ENCODE measurements at regions not wholly inside any gene's neighbourhood (a gene's known extent, or its start where the extent isn't known, plus 50 kb on each side); places are given as distances from the start of the nearest gene placed in this dataset.

DNA sequence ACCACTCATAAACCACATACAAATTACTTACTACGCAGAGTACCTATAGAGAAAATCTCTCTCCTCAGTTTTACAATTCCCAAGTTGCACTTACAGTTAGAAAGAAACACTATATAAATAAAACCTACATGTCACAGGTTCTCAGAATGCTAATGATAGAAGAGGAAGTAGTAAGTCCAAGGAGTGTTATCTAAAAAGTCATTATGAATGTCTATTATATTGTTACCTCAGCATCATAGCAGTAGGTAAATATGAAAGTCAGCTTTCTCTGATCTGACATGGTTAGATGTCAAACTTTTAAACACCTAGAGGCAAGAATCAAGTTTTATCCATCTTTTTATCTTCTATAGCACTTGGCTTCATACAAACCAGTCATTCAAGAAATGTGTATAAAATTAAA, 163.2 kb upstream of the FAM241A start:
- no peaks in the 10 kb centered on the region for H3K9me3 ChIP-seq (ENCODE audit: low read length)

DNA sequence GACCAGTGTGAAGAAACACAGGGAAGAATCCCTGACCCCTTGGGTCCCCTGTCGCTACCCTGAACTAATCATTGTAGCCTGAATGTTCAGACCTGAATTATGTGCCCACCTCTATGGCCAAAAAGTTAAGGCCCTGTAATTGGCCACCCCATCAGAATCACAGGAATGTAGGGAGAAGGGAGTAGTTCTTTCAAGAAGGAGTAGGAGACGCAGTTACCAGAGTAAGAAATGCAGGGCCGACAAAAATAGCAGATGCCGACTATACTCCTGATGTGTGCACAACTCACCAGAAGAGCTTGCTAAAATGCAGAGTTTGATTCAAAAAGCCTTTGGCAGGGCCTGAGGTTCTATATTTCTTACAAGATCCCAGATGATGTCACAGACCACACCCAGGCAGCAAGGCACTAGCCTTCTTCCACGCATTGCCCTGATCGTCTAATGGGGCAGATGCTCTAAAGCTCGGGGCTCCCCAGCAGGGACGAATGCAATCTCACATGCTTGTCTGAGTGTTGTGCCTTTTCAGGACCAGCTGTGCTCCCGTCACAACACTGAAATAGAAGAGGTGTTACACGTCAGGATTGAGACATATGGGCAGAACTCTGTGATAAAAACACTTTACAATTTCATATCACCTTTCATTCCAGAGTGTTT, 161.0 kb upstream of the FAM241A start:
- Histone ChIP-seq H2AFZ (ENCODE audit: low read length) (no peak overlapping the region), H3K9me3 (ENCODE audit: low read length) (no peaks in the 10 kb centered on the region), H3K4me1 (ENCODE audit: insufficient read depth, low read length, poor library complexity, severe bottlenecking) (no peaks in the 10 kb centered on the region), H4K20me1 (ENCODE audit: insufficient read depth, low read length) (no peaks in the 10 kb centered on the region), H3K27ac (ENCODE audit: low read depth, low read length, poor library complexity, severe bottlenecking) (no peak overlapping the region), H3K79me2 (ENCODE audit: insufficient read depth, low read depth, low read length) (no peaks in the 10 kb centered on the region), H3K9me2 (ENCODE audit: insufficient read depth, low read length) (no peaks in the 10 kb centered on the region), H3K36me3 (ENCODE audit: insufficient read depth, low read length) (no peaks in the 10 kb centered on the region), H3K4me3 (ENCODE audit: low read depth, low read length, poor library complexity, severe bottlenecking) (no peak overlapping the region), H3K4me2 (ENCODE audit: low read length) (no peak overlapping the region)
- TF ChIP-seq, protein P1, sequence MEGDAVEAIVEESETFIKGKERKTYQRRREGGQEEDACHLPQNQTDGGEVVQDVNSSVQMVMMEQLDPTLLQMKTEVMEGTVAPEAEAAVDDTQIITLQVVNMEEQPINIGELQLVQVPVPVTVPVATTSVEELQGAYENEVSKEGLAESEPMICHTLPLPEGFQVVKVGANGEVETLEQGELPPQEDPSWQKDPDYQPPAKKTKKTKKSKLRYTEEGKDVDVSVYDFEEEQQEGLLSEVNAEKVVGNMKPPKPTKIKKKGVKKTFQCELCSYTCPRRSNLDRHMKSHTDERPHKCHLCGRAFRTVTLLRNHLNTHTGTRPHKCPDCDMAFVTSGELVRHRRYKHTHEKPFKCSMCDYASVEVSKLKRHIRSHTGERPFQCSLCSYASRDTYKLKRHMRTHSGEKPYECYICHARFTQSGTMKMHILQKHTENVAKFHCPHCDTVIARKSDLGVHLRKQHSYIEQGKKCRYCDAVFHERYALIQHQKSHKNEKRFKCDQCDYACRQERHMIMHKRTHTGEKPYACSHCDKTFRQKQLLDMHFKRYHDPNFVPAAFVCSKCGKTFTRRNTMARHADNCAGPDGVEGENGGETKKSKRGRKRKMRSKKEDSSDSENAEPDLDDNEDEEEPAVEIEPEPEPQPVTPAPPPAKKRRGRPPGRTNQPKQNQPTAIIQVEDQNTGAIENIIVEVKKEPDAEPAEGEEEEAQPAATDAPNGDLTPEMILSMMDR (conservative IDR thresholded peaks at IDR 0.05; ENCODE audit: low read length), result no peak
- TF ChIP-seq EZH2phosphoT487 (IDR thresholded peaks at IDR 0.05; ENCODE audit: borderline replicate concordance, low read depth, low read length), result no peak
- DNase-seq (ENCODE audit: low spot score), result no peak
- CTCF ChIA-PET (ENCODE audit: unreplicated experiment), result no interaction called here
- intact Hi-C loops (cut with micrococcal nuclease; ENCODE audit: unreplicated experiment), result no loop called here
- POLR2A ChIA-PET, result interaction anchor here (0.9 to 1.6 kb wide), 2 partner anchors 11 to 56 kb away, joined by 3 to 4 read pairs; no protein-coding TSS in a partner anchor
- no TSS peak for BruUV-seq (replicated peaks)

More for the DNA sequence above, 163.2 kb upstream of the FAM241A start:
- Histone ChIP-seq H3K27ac (ENCODE audit: low read depth, low read length, poor library complexity, severe bottlenecking) (no peak overlapping the region), H3K9me2 (ENCODE audit: insufficient read depth, low read length) (no peaks in the 10 kb centered on the region), H3K79me2 (ENCODE audit: insufficient read depth, low read depth, low read length) (no peaks in the 10 kb centered on the region), H3K4me2 (ENCODE audit: low read length) (no peak overlapping the region), H4K20me1 (ENCODE audit: insufficient read depth, low read length) (no peaks in the 10 kb centered on the region), H3K4me3 (ENCODE audit: low read depth, low read length, poor library complexity, severe bottlenecking) (no peak overlapping the region), H2AFZ (ENCODE audit: low read length) (no peak overlapping the region), H3K4me1 (ENCODE audit: insufficient read depth, low read length, poor library complexity, severe bottlenecking) (no peaks in the 10 kb centered on the region), H3K36me3 (ENCODE audit: insufficient read depth, low read length) (no peaks in the 10 kb centered on the region)
- intact Hi-C loops (cut with micrococcal nuclease; ENCODE audit: unreplicated experiment), result no loop called here
- ChIA-PET CTCF (ENCODE audit: unreplicated experiment) (no interaction called here), POLR2A (no interaction called here)
- TF ChIP-seq, protein P1 (conservative IDR thresholded peaks at IDR 0.05; ENCODE audit: low read length), result no peak
- TF ChIP-seq EZH2phosphoT487 (IDR thresholded peaks at IDR 0.05; ENCODE audit: borderline replicate concordance, low read depth, low read length), result no peak
- no TSS peak for BruUV-seq (replicated peaks)
- DNase-seq (ENCODE audit: low spot score), result no peak

DNA sequence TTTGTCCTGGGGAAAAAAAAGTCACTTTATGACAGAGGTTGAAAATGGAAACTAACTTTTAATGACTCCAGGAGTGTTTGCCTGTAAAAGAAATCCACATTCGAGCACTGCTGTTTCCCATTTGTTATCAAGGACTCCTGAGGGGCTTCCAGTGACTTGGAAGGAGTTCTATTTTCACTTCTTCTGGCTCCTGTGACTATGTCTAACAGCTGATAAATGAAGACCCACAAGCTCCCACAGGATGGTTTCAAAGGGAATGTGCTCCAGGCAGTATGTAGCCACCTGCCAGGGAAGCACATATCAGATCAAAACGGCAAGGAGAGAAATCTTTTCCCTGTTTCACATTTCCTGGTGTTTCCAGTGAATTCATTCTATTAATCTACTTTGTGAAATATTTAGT, 159.8 kb upstream of the FAM241A start:
- CTCF ChIA-PET (ENCODE audit: unreplicated experiment), result no interaction called here
- Histone ChIP-seq H3K4me2 (ENCODE audit: low read length) (no peak overlapping the region), H3K79me2 (ENCODE audit: insufficient read depth, low read depth, low read length) (no peaks in the 10 kb centered on the region), H4K20me1 (ENCODE audit: insufficient read depth, low read length) (no peaks in the 10 kb centered on the region), H3K9me3 (ENCODE audit: low read length) (no peaks in the 10 kb centered on the region), H2AFZ (ENCODE audit: low read length) (no peak overlapping the region), H3K4me1 (ENCODE audit: insufficient read depth, low read length, poor library complexity, severe bottlenecking) (no peaks in the 10 kb centered on the region), H3K27ac (ENCODE audit: low read depth, low read length, poor library complexity, severe bottlenecking) (no peak overlapping the region), H3K4me3 (ENCODE audit: low read depth, low read length, poor library complexity, severe bottlenecking) (no peak overlapping the region), H3K36me3 (ENCODE audit: insufficient read depth, low read length) (no peaks in the 10 kb centered on the region), H3K9me2 (ENCODE audit: insufficient read depth, low read length) (no peaks in the 10 kb centered on the region)
- no peak for DNase-seq (ENCODE audit: low spot score)
- no TSS peak for BruUV-seq (replicated peaks)
- TF ChIP-seq EZH2phosphoT487 (IDR thresholded peaks at IDR 0.05; ENCODE audit: borderline replicate concordance, low read depth, low read length), result no peak
- TF ChIP-seq, protein P1 (conservative IDR thresholded peaks at IDR 0.05; ENCODE audit: low read length), result no peak
- intact Hi-C loops (cut with micrococcal nuclease; ENCODE audit: unreplicated experiment), result no loop called here
- POLR2A ChIA-PET, result no interaction called here

Measured in OCI-LY7 (cell line).